ENCODE measurements at regions not wholly inside any gene's neighbourhood (a gene's known extent, or its start where the extent isn't known, plus 50 kb on each side); places are given as distances from the start of the nearest gene placed in this dataset.

- no peak for DNase-seq
- no peak for TF ChIP-seq GATA1 (IDR thresholded peaks at IDR 0.05; ENCODE audit: low read depth, low read length)
- TF ChIP-seq POLR2A (IDR thresholded peaks at IDR 0.05; ENCODE audit: low read length), result no peak
Observed at GRCh38 chr4:134812611-134813010, 611.0 kb upstream of the PABPC4L start.

DNA sequence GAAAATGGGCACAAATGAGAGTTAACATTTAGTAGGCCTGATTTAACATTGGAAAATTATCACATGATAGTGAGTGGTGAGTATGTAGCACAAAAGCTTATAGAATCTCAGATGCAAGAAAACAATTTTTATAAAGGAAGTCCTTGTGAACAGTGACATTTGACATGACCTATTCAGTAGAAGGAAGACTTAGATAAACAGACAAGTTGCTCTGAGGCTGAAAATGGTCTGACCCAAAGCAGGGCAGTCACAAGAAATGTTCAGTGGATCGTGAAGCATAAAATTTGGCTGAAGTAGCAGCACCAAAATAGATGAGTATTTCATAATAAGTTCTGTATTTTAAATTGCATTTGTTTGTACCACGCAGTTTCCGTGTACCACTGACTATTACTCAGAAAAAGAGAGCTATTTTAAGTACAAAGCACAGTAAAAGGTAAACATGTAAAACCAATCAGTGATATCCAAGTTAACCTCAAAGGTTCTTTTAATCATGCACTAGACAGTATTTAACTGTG is 605.7 kb upstream of the PABPC4L start:
- DNase-seq, result no peak
- TF ChIP-seq GATA1 (IDR thresholded peaks at IDR 0.05; ENCODE audit: low read depth, low read length) (no peak), POLR2A (IDR thresholded peaks at IDR 0.05; ENCODE audit: low read length) (no peak)

DNA sequence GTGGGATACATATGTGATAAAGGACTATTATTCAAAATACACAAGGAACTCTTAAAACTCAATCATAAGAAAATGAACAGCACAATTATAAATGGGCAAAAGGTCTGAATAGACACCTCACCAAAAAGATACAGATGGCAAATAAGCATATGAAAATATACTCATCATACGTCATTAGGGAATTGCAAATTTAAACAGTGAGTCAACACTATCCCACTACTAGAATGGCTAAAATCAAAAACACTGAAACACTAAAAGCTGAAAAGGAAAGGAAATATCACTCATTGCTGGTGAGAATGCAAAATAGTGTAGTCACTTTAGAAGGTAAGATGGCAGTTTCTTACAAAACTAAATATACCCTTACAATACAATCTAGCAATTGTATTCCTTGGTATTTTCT is 597.0 kb upstream of the PABPC4L start:
- no peak for DNase-seq
- TF ChIP-seq POLR2A (IDR thresholded peaks at IDR 0.05; ENCODE audit: low read length) (no peak), GATA1 (IDR thresholded peaks at IDR 0.05; ENCODE audit: low read depth, low read length) (no peak)

DNA sequence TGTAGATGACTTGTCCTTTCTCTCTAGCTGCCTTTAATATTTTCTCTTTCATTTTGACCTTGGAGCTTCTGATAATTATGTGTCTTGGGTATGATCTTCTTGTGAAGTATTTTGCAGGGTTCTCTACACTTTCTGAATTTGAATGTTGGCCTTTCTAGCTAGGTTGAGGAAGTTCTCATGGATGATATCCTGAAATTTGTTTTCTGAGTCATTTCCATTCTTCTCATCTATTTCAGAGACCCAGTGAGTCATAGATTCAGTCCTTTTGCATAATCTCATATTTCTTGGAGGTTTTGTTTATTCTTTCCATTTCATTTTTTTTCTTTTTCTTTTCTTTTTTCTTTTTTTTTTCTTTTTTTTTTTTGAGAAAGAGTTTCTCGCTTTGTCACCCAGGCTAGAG is 585.7 kb upstream of the PABPC4L start:
- no peak for DNase-seq
- TF ChIP-seq GATA1 (IDR thresholded peaks at IDR 0.05; ENCODE audit: low read depth, low read length), result no peak
- TF ChIP-seq POLR2A (IDR thresholded peaks at IDR 0.05; ENCODE audit: low read length), result no peak

- TF ChIP-seq POLR2A (IDR thresholded peaks at IDR 0.05; ENCODE audit: low read length), result no peak
- no peak for TF ChIP-seq GATA1 (IDR thresholded peaks at IDR 0.05; ENCODE audit: low read depth, low read length)
- no peak for DNase-seq
Observed at GRCh38 chr4:134780244-134780643, 578.7 kb upstream of the PABPC4L start.

DNA sequence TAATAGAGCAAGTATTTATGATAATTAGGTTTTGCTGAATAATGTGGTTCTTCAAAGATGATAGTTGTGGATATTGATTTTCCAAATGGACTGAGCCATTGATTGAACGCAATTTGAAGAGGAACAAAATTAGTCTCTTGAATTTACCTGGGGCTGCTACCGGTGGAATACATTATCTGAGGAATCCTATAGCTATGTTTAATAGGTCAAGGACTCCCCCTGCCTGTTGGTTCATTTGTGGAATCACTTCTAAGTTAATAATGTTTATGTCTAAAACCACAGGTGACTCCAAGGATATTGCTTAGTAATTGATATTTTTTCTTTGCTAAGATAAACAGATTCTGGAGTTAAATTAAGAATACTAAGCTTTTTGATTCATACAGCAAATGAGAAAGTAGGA is 576.0 kb upstream of the PABPC4L start:
- DNase-seq, result no peak
- TF ChIP-seq GATA1 (IDR thresholded peaks at IDR 0.05; ENCODE audit: low read depth, low read length), result no peak
- no peak for TF ChIP-seq POLR2A (IDR thresholded peaks at IDR 0.05; ENCODE audit: low read length)

DNA sequence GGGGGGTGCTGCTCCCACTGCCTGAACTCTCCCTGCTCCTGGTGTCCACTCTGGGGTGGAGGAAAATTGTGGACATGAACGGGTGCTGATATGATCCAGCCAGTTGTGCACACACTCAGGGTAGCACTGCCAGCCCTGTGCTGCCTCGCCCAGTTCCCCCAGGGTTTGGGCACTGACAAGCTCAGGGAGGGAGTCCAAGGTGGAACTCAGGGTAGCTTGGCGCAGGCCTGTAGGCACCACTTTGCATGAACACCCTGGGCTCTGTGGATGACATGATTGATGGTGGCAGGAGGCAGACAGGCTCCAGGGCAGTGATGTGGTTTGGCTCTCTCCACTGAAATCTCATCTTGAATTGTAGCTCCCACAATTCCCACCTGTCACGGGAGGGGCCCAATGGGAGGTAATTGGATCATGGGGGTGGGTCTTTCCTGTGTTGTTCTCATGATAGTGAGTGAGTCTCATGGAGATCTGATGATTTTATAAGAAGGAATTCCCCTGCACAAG is 572.0 kb upstream of the PABPC4L start:
- no peak for DNase-seq
- TF ChIP-seq GATA1 (IDR thresholded peaks at IDR 0.05; ENCODE audit: low read depth, low read length), result no peak
- TF ChIP-seq POLR2A (IDR thresholded peaks at IDR 0.05; ENCODE audit: low read length), result no peak

DNA sequence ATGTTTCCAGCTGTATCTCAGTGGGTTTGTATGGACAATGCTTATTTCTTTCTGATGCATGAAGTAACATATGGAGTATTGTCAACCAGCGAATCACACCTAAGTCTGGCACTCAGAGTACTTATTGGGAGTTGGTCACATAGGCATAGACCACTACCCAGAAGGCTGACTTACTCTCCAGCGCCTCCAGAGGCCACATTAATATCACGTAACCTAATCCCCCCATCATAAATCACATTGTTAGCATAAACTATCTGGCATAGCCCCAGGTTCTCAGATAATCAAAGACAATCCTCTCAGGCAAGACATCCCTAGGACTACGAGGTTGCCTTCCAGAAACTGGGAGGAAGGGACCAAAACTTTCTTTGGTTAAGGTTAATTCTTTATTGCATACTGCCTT is 560.5 kb upstream of the PABPC4L start:
- no peak for TF ChIP-seq POLR2A (IDR thresholded peaks at IDR 0.05; ENCODE audit: low read length)
- no peak for DNase-seq

DNA sequence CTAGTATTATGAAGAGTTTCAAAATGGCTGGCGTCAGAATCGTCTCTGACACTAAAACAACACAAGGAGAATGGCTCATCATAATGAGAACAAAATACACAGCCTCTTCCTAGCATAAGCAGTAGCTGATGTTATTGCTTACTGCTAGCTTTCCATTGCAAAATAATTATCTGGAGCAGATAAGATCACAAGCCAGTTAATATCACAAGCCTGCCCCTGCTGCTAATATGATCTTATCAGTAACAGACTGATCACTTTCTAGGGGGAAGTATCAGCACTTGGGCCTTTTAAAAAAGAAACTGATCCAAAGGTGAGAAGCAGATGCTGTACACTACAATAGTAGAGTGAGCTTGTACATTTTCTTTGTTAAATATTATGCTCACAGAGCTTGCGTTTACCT is 554.8 kb upstream of the PABPC4L start:
- no peak for TF ChIP-seq GATA1 (IDR thresholded peaks at IDR 0.05; ENCODE audit: low read depth, low read length)
- TF ChIP-seq POLR2A (IDR thresholded peaks at IDR 0.05; ENCODE audit: low read length), result no peak
- no peak for DNase-seq

GRCh38 chr4:134754301-134755019 is 552.9 kb upstream of the PABPC4L start:
- no peak for DNase-seq
- no peak for TF ChIP-seq GATA1 (IDR thresholded peaks at IDR 0.05; ENCODE audit: low read depth, low read length)
- no peak for TF ChIP-seq POLR2A (IDR thresholded peaks at IDR 0.05; ENCODE audit: low read length)

DNA sequence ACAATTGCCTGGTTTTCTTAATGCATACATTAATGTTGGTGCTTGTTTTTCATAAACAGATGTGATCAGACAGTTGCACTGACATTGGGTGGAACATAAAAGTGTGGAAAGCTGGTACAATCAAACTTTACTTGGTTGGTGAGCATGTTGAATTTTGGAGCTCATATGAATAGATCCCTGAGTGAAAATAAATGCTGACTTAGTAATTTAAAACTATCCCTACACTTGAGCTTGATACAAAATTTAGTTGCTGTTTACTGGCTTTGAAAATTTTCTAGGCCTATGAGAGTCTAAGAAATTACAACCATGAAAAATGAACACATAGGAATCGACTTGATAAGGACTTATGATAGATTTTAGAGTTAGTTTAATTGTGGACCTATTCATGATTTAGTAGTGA is 551.8 kb upstream of the PABPC4L start:
- no peak for DNase-seq
- TF ChIP-seq POLR2A (IDR thresholded peaks at IDR 0.05; ENCODE audit: low read length) (no peak), GATA1 (IDR thresholded peaks at IDR 0.05; ENCODE audit: low read depth, low read length) (no peak)

DNA sequence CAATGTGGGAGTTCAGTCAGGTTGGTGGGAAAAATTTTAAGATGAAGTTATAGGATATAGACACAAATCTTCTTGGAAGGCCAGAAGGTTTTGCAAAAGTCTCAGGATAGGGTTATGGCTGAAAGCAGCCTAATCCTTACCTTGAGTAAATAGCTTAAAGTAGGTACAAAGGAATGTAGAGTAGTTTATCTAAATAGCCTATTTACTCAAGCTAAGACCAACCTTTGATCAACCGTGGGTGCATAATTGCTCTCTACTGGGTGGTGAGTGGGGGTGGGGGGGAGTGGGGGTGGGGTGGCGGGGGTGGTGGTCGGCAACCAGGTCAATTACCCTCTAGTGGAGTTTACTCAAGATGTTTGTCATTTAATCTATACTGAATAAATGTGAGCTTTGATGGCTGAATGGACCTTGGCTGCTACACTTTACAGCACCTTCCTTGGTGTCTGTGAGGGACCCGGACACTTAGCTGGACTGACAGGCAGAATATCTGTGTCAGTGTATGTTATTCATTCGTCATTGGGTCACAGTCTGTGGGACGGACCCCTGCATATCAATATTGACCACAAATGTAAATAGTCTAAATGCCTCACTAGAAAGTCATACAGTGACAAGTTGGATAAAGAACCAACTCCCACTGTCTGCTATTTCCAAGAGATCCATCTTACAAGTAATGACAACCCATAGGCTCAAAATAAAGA is 545.7 kb upstream of the PABPC4L start:
- TF ChIP-seq POLR2A (IDR thresholded peaks at IDR 0.05; ENCODE audit: low read length), result no peak
- no peak for DNase-seq

DNA sequence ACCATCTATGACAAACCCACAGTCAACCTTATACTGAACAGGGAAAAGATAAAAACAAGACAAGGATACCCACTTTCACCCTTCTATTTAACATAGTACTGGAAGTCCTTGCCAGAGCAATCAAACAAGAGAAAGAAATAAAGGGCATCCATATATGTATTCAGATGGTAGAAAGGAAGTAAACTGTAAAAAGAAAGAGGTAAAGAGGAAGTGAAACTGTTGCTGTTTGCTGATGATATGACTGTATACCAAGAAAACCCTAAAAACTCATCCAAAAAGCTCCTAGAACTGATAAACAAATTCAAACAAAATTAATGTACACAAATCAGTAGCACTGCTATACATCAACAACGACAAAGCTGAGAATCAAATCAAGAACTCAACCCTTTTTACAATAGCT is 538.7 kb upstream of the PABPC4L start:
- no peak for DNase-seq
- TF ChIP-seq POLR2A (IDR thresholded peaks at IDR 0.05; ENCODE audit: low read length) (no peak), GATA1 (IDR thresholded peaks at IDR 0.05; ENCODE audit: low read depth, low read length) (no peak)

DNA sequence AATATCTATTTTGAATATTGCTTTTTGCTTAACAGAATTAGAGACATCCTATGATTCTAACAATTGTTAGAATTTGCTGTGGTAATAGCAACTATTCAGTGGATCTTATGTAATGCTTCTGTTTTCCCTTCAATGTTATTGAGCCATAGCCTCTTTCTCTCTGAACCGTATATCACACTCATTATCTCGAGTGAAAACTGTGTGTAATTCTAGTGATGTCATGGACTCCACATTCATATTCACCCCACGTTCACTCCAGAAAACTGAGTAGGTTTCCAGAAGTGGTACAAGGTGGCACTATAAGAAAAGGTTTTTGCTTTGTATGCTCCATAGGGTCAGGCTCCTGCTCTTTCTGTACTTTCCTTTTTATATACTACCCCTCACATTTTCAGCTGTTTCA is 534.3 kb upstream of the PABPC4L start:
- no peak for DNase-seq
- TF ChIP-seq GATA1 (IDR thresholded peaks at IDR 0.05; ENCODE audit: low read depth, low read length) (no peak), POLR2A (IDR thresholded peaks at IDR 0.05; ENCODE audit: low read length) (no peak)

GRCh38 chr4:134727696-134728095 is 526.1 kb upstream of the PABPC4L start:
- no peak for DNase-seq
- TF ChIP-seq GATA1 (IDR thresholded peaks at IDR 0.05; ENCODE audit: low read depth, low read length), result no peak
- TF ChIP-seq POLR2A (IDR thresholded peaks at IDR 0.05; ENCODE audit: low read length), result no peak
